Amniotic epithelial cell (primary cell): ENCODE measurements at regions not wholly inside any gene's neighbourhood (a gene's known extent, or its start where the extent isn't known, plus 50 kb on each side); places are given as distances from the start of the nearest gene placed in this dataset.
"Not testable (repeated sequence)": the region's sequence is repeated elsewhere in the genome, so short reads cannot be mapped to it uniquely, and the experiment has no call there.

Experiments used
- DNase-seq: peaks from one replicate; pipeline ENCODE4 v3.0.0-alpha.2; 2010; ENCODE audit warnings: low read depth

DNA sequence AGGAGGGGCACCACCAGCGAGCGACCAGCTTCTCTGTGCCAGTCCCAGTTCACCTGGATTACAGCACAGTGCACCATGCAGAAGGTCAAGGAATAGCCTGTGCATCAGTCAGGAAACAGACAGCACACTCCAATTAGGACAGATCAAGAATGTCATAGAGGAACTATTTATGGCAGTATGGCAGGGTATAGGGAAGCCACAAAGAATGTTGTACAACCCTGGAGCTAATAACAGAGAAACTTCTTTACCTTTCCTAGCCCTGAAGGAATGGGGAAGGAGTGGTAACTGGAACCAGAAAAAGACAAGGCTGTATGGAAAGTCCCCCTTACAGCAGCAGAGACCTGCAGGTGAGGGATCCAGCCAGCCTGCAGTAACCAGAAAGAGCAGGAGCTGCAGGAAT, 87.8 kb upstream of the USP24 start:
- DNase-seq: no peak

DNA sequence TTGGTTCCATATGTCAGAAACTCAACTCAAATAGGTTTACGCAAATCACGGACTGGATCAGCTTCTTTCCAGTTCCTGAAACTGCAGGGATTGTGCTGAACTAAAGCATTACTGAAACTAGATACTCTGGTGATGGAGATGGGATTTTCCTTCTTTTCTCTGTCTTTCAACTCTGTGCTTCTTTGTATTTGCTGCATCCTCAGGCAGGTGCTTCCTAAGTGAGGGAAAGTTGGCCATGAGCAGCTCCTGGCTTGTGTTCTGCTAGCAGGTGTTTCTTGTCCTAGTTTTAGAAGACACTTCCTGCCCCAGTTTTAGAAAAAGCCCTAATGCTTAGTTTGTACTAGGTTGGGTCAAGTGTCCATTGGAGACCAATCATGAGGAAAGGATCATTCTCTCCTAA, 86.7 kb upstream of the USP24 start:
- DNase-seq: no peak

DNA sequence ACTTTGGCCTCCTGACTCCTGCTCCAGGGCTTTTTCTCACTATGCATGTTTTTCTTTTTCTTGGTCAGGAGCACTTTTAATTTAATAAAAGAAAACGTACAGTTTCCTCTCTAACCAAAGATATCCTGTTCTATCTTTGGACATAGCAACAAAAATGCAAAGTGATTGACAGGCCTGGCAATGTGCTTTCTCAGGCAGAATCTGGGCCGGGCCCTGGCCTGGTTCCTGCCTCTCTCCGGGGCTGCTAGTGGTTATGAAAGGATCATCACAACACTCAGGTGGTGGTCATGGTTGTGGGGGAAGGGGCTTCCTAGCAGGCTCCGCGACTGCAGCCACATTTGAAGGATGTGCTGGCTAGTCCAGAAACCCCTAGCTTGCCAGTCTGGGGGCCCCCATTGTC, 85.8 kb upstream of the USP24 start:
- no peak for DNase-seq

DNA sequence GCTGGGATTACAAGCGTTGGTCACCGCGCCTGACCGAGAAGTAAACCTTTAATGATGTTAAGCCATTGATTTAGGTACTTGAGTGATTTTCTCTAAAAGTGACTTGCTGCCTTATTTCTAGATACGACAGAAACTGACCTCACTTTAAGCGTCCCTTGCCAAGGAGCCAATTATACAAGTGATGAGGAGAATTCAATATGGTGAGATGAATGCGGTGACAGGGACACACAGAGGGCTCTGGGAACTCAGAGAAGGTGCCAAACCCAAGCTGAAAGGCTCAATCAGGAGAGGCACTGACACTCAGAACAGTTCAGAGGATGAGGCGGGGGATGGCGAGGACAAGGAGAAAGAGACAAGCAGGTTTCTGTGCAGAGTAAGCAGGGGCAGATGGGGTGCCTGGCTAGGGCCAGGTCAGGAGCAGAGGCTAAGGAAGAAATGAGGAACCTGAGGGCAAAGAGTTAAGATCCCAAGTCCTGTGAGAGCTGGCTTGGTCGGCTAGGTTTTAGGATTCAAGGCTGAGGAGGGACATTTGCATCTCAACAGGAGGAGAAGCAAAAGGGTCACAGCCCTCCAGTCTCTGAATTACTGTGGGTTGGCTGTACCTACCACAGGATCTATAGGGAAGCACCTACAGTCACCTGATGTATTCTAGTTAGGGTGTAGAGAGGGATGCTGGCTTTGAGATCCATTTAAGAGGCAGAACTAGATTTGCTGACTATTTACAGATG, 83.2 kb upstream of the USP24 start:
- no peak for DNase-seq

DNA sequence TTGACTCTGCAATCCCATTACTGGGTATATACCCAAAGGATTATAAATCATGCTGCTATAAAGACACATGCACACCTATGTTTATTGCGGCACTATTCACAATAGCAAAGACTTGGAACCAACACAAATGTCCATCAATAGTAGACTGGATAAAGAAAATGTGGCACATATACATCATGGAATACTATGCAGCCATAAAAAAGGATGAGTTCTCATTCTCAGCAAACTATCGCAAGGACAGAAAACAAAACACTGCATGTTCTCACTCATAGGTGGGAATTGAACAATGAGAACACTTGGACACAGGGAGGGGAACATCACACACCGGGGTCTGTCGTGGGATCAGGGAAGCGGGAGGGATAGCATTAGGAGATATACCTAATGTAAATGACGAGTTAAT, 81.1 kb upstream of the USP24 start:
- DNase-seq: not testable (repeated sequence)

DNA sequence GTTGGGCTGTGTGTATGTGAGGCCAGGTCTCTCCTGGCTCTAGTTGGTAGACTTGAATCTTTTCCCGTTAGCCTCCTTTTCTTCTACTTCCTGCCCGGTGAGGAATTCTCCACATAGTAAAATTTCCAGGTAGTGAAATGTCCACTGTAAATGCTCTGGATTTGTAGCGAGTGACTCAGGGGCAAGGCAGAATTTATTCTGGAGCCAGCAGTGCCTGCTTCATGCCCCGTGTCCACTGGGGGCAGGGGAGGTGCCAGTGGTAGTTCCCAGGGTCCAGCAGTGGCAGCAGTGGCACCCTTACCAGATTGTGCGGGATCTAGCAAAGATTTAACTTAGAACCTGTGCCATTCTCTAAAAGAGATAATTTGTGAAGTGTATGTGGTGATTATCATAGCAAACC, 74.5 kb upstream of the USP24 start:
- DNase-seq: no peak

DNA sequence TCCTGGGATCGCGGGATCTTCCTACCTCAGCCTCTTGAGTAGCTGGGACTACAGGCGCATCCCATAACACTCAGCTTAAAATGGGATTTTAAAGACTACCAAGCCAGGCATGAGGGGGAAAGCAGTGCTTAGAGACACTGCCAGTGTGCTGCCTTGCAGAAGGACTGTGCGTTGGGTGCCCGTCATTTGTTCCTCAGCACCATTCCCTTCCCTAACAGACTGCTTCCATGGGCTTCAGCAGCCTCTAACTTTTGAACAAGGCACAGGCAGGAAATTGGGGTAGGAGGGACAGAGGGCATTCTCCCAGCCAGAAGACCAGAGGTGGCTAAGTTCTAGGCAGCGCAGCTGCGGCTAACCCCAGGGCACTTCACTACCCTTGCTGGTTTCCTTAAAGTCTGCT, 73.9 kb upstream of the USP24 start:
- DNase-seq: no peak

DNA sequence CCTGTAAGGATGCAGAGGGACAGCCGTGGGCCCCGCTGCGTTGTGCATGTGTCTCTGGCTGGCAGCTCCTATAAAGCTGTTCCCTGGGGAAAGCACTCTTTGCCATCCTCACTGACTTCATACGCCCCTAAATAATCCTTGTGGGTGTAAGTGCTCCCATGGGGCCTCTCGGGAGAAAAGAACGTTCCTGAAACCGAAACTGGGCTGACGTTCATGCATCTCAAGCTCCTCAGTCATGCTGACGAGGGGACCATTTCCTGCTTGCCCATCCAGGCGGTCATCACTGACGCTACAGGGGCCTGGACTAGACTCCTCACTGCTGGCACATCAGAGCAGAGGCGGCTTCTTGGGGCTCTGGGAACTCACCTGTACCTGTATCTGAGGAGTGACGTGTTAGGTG, 73.1 kb upstream of the USP24 start:
- DNase-seq: no peak

DNA sequence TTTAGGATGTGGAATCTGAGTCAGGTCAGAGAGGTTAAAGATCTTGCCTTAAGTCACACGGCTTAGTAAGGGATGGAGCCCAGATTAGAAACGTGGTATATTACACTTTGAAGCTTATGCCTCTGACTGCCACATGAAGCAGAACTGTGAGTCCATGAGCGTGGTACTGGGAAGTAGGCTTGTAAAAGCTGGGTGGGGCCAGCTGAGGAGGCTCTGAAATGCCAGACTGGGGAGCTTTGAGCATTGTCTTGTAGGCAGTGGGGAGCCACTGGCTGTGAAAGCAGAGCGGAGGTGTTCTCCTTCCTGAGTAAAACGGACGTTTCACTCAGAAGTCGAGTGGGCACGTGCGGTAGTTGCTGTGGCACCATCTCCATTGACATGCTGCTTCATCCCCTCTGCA, 72.6 kb upstream of the USP24 start:
- DNase-seq: peak; percentile 6

DNA sequence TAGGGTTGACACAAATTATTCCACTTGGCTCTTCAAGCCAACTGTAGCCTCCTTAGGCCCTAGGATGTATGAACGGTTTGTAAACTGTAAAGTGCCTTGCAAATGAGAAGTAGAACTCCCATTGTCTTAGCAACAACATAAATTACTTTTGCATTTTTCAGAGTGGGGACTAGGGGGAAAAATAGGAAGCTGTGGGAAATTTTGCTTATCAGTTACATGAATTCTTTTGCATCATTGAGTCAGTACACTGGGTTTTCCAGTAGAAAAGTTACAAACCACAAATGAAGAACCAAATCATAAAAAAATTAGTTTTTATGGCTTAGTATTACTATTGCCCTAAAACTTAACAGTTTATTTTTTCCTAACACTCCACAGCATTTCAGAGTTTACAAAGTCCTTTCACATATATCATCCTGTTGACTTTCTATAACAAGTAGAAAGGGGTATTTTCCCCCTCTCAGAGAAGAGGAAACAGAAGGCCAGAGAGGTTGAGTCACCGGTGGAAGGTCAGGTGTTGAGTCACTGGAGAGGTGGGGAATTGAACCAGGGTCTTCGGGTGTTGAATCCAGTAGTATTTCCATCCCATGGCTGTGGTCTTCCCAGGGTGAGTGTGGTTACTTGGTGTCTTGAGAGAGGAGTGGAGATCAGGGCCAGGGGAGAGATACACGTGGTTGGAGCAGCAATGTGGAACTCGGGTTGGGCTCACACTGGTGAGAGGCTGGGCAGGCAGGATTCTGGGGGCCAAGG, 71.9 kb upstream of the USP24 start:
- DNase-seq: peak; percentile 63

DNA sequence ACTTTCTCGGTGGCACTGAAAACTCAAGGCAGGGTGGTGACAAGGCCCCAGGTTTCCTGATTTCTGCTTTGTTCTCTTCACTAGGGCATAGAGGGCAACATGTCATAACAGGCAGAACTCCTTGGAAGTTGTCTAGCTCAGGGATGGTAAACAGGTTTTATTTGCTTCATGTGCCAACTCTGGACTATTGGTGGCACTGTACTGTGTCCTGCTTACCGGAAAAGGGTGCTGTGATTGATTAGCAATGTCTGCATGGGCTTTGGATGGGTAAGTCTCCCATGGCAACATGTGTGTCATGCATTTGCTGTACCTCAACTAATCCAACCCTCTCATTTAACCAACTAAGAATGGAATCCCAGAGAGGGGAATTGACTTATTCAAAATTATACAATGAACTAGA, 70.7 kb upstream of the USP24 start:
- DNase-seq: peak; percentile 9

DNA sequence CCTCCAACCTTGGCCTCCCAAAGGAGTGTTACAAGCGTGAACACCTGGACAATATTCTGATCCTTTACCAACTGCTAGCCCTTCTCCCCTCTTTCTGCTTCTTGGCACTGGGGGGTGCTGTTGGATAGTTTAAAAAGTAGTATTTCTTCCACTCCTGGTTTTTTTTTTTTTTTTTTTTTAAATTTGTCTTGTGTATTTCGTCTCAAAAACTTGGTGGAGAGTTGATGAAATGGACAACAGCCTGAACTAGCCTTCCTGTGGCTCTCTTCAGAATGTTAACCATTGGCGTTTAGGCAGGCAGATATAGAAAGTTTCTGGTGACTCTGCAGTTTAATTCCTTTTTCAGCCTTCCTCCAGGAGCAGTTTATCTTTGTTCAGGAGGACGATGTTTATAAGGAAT, 69.7 kb upstream of the USP24 start:
- peak; percentile 47 for DNase-seq

DNA sequence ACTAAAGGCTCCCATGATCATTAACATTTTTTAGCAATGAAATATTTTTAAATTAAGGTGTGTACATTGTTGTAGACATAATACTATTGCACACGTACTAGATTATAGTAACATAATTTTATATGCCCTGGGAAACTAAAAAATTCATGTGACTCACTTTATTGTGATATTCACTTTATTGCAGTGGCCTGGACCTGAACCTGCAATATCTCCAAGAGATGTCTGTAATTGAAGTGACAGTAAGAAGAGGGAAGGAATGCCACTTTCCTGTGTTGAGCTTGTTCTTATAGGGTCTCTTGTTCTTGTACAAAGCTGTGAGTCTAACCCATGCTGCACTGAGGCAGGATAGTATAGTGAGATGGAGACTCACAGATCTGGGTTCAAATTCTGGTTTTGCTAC, 66.9 kb upstream of the USP24 start:
- no peak for DNase-seq

DNA sequence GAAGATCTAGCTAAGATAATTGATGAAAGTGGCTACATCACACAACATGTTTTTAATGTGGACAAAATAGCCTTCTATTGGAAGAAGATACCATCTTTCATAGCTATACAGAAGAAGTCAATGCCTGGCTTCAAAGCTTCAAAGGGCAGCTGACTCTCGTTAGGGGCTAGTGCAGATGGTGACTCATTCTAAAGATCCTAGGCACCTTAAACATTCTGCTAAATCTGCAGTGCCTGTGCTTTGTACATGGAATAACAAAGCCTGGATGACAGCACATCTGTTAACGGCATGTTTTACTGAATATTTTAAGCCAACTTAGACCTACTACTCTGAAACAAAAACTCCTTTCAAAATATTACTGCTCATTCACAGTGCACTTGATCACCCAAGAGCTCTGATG, 65.6 kb upstream of the USP24 start:
- peak; percentile 24 for DNase-seq

DNA sequence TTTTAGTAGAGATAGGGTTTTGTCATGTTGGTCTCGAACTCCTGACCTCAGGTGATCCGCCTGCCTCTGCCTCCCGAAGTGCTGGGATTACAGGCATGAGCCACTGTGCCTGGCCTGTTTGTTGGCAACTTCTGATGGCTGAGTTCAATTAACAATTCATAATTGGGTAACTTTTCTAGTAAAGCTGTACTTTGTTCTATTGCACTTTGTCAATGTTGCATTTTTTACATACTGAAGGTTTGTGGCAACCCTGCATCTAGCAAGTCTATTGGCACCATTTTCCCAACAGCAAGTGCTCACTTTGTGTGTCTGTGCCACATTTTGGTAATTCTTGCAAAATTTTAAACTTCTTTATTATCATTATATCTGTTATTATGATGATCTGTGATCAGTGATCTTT, 64.5 kb upstream of the USP24 start:
- DNase-seq: no peak

DNA sequence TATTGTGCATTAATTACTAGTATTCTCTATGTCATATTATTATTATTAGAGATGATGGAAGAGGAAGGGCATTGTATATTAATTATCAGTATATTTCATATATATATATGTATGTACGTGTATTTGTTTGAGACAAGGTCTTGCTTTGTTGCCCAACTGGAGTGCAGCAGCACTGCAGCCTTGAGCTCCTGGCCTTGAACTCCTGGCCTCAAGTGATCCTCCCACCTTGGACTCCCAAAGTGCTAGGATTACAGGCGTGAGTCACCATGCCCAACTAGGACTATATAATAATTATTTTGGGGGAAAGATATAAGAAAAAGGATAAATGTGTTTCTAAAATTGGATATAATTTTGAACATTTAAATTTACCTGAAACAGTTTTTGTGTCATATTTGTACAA, 63.2 kb upstream of the USP24 start:
- no peak for DNase-seq

DNA sequence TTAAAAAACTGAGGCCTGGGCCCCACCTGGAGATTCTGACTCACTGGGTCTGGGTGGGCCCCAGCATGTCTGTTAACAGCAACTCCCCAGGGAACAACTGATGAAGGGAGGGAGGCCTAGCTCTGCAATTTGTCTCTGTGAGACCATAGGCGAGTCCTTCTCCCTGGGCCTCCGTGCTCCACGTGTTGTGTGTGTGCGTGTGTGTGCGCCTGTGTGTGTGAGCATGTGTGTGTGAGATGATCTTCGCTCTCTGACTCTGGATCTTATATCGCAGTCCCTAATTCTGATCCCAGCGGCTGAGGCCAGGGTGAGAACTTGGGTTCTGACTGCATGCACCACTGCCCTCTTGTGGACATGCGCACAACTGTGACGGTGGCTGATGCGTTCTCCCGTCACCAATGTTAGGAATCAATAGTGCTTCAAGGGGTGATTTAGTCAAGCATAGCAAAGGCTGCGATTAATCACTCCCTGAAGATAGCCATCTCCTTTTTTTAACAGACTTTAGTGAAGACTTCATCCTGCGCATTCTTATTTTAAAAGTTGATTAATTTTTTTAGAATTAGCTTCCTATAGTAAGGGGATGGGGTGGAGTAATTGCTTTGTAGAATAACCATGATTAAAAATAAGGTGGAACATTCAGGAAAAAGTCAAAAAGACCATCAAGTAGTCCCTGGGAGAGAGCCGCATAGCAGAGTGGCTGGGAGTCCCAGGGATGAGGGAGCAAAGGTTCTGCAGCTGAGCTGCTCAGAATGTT, 62.4 kb upstream of the USP24 start:
- DNase-seq: peak; percentile 62

DNA sequence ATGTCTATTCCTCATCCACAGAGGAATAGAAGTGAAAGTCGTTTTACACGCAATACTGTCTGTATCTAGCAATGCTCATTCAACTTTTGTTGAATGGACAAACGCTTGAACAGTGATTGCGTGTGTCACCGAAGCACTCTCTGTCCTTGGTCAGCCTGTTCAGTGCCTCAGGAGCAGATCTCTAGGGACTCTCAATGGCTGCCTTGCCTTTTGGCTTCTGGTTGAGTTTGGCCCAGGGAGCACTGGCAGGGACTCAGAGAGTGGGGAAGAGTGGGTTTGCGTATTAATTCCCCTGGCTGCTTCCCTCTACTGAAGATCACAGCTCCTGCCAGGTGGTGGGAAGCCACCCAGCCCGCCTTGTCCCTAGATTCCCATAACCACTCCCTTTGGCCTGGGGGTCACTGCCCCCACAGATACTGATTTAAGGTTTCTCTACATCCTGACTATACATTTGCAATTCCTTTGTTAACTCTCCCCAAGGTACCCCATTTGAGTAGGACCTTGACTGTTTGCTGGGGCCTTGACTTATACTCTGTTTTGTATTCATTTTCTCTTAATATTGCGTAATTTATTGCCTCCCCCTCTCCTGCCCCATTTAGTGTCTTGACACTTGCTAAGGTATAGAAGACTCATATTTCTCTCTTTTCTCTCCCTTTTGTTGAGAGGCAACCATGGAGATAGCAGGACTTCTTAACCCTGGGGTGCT, 61.7 kb upstream of the USP24 start:
- no peak for DNase-seq

DNA sequence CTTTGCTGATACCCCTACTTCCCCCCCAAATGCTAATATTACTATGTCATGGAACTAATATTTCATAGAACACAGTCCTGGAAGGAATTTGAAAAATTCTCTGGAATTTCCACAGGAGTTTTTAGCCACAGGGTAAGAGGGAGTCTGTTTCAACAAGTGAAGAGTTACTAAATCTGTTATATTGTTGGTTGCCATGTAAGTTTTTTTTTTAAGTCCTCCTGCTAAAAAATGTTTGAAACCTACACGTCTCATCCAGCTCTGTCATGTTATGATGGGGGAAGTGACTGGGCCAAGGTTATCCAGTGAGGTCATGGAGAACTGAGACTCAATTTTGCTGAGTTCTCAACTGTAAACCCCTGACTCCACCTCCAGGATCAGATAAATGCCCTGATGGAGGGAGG, 60.8 kb upstream of the USP24 start:
- peak; percentile 24 for DNase-seq

DNA sequence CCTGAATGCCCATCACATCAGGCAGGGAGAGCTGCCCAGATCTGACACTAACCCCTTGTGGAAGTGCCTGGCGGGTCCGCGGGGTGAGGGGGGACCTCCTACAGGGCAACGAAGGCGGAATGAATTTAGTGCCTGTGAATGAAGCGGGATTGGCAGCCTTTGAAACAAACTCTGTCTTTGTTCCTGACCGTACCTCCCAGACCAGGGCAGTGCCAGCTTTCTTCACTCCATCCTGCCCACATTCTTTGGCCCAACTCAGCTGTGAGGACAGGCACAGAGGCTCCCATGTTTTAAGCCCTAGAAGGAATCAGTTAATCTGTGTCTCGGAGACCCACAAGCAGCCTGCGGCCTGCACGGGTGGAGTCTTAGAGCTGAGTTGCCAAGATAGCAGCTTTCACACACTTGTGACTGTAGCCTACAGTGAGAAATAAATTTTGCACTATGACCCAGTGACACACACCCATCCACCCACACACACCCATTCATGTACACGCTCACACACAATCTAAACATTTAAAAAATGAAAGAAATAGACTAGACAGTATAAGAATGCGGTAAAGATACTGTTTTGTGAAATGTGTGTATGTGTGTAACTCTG, 60.1 kb upstream of the USP24 start:
- peak; percentile 27 for DNase-seq

DNA sequence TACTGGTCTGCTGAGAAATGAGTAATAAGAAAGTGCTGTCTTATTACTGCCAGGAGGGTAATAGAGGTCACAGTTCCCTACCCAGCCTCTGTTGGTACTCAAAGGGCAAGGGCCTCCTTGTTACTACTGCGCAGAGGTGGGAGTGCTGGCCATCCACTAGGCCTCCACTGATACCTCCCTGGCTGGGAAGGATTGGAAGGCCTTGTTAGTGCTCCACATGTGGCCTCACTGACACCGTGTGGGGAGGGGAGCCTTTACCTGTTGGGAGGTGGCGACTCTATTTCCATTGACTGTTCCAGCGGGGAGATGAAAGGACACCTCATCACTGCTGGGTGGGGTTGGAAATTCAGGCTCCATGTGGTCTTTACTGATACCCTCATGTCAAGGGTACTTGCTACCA, 57.8 kb upstream of the USP24 start:
- DNase-seq: no peak
